GM12878 (cell line): ENCODE measurements at regions not wholly inside any gene's neighbourhood (a gene's known extent, or its start where the extent isn't known, plus 50 kb on each side); places are given as distances from the start of the nearest gene placed in this dataset.

Experiments used
- ATAC-seq: fragments of 200-7000 bp; cut with Tn5 transposase; 3 replicates; pipeline ENCODE4 v1.9.1; 2020; ENCODE audit warnings: mild to moderate bottlenecking, moderate library complexity
- BruUV-seq: library from RNA; stranded (reverse); fragments of 400-500 nt; replicated peaks from 2 replicates; lab custom pipeline; 2021; lab: Mats Ljungman, UMichigan
- CTCF ChIA-PET: fragments of 300-600 bp; sonication (Branson Sonifier 250); formaldehyde crosslinking; extraction: SDS; loops from one replicate; lab custom pipeline; 2021; ENCODE audit warnings: inconsistent platforms; lab: Yijun Ruan, JAX
- POLR2A ChIA-PET: fragments of 350-600 bp; formaldehyde crosslinking; extraction: SDS; loops from one replicate; lab custom pipeline; 2021; ENCODE audit warnings: inconsistent platforms; lab: Charles Lee
- RAD21 ChIA-PET: fragments of 300-600 bp; sonication (Branson Sonifier 250); formaldehyde crosslinking; loops from one replicate; lab custom pipeline; 2023; ENCODE audit warnings: antibody characterized with exemption; ENCODE audit not compliant: unreplicated experiment; lab: Charles Lee
- SMC1A ChIA-PET: fragments of 300-600 bp; sonication (Branson Sonifier 250); formaldehyde crosslinking; loops from one replicate; lab custom pipeline; 2023; ENCODE audit not compliant: unreplicated experiment, uncharacterized antibody; lab: Charles Lee
- DNase-seq: peaks from one replicate; pipeline ENCODE4 v3.0.0-alpha.2; 2011; ENCODE audit warnings: low read depth, low spot score
- FAIRE-seq: peaks from 3 replicates; lab custom pipeline; 2011; peaks lifted over from hg19 to GRCh38; lab: Jason Lieb, UNC
- H2AFZ ChIP-seq: 2 replicates; pipeline ENCODE4 v1.6.0; 2011; ENCODE audit warnings: low read depth, low read length, control low read depth; ENCODE audit not compliant: control insufficient read depth
- H3K27ac ChIP-seq: 2 replicates; pipeline ENCODE4 v1.5.1; 2011; ENCODE audit warnings: control low read depth; ENCODE audit not compliant: control insufficient read depth, insufficient read depth
- H3K27me3 ChIP-seq, 2 experiments: replicated peaks in 1 of 2; 2 replicates each; pipeline versions ENCODE4 v1.6.0 to v1.6.1; 2011; ENCODE audit warnings: low read length in 1 of 2; ENCODE audit not compliant: control insufficient read depth in 2 of 2, insufficient read depth in 2 of 2
- H3K36me3 ChIP-seq, 2 experiments: 2 replicates each; pipeline ENCODE4 v1.5.1; 2011; ENCODE audit warnings: low read length in 1 of 2; ENCODE audit not compliant: control insufficient read depth in 2 of 2, insufficient read depth in 2 of 2
- H3K4me1 ChIP-seq: 2 replicates; pipeline ENCODE4 v1.6.1; 2011; ENCODE audit warnings: mild to moderate bottlenecking, low read length, moderate library complexity, mixed read lengths; ENCODE audit not compliant: control insufficient read depth, insufficient read depth
- H3K4me2 ChIP-seq: 2 replicates; pipeline ENCODE4 v1.6.0; 2011; ENCODE audit warnings: control low read depth; ENCODE audit not compliant: control insufficient read depth, insufficient read depth
- H3K4me3 ChIP-seq: fragments of 200-600 bp; sonication (generic); 2 replicates; pipeline ENCODE4 v1.5.1; 2016
- H3K79me2 ChIP-seq: 2 replicates; pipeline ENCODE4 v1.6.0; 2011; ENCODE audit warnings: low read length; ENCODE audit not compliant: control insufficient read depth, insufficient read depth
- H3K9ac ChIP-seq: 2 replicates; pipeline ENCODE4 v1.8.0; 2011; ENCODE audit warnings: low read length, control low read depth, mixed read lengths; ENCODE audit not compliant: control insufficient read depth, insufficient read depth
- H3K9me3 ChIP-seq: replicated peaks from 3 replicates; pipeline ENCODE4 v1.5.1; 2011; ENCODE audit warnings: mild to moderate bottlenecking, low read length; ENCODE audit not compliant: control insufficient read depth, insufficient read depth
- H4K20me1 ChIP-seq: 2 replicates; pipeline ENCODE4 v1.6.0; 2011; ENCODE audit not compliant: control insufficient read depth, insufficient read depth
- BCL11A ChIP-seq: IDR thresholded peaks from 2 replicates; pipeline ENCODE4 v1.6.1; 2011; ENCODE audit warnings: low read depth, low read length
- CBX5 ChIP-seq: sonication (generic); IDR thresholded peaks from 2 replicates; pipeline ENCODE4 v1.6.1; 2016; ENCODE audit warnings: low read depth, moderate library complexity, mild to moderate bottlenecking, inconsistent platforms
- CHD1 ChIP-seq: IDR thresholded peaks from 2 replicates; pipeline ENCODE4 v1.6.1; 2012; ENCODE audit warnings: low read depth, low read length, improper control_type of control experiment
- HCFC1 ChIP-seq: fragments of 150-350 bp; IDR thresholded peaks from 2 replicates; pipeline ENCODE4 v1.6.1; 2014; ENCODE audit warnings: low read length
- IKZF2 ChIP-seq, 2 experiments: fragments of 450-650 bp; IDR thresholded peaks; 2 replicates each; pipeline ENCODE4 v1.6.1; 2017; ENCODE audit warnings: mild to moderate bottlenecking in 2 of 2, moderate library complexity in 2 of 2
- MAX ChIP-seq: IDR thresholded peaks from 2 replicates; pipeline ENCODE4 v1.6.1; 2012; ENCODE audit warnings: low read depth, low read length, improper control_type of control experiment
- NR2C1 ChIP-seq: fragments of 450-650 bp; IDR thresholded peaks from 2 replicates; pipeline ENCODE4 v1.6.1; 2017; ENCODE audit warnings: antibody characterized with exemption, mild to moderate bottlenecking, moderate library complexity
- RFX5 ChIP-seq: IDR thresholded peaks from 2 replicates; pipeline ENCODE4 v1.6.1; 2011; ENCODE audit warnings: low read depth, low read length, improper control_type of control experiment
- SMAD1 ChIP-seq: fragments of 450-650 bp; IDR thresholded peaks from 2 replicates; pipeline ENCODE4 v1.6.1; 2018; ENCODE audit warnings: mild to moderate bottlenecking, low read depth; ENCODE audit not compliant: partially characterized antibody
- SMARCA5 ChIP-seq: fragments of 450-650 bp; IDR thresholded peaks from 2 replicates; pipeline ENCODE4 v1.6.1; 2017; ENCODE audit warnings: mild to moderate bottlenecking
- SMC3 ChIP-seq: IDR thresholded peaks from 2 replicates; pipeline ENCODE4 v1.6.1; 2011; ENCODE audit warnings: low read length, improper control_type of control experiment, borderline replicate concordance
- SP1 ChIP-seq: IDR thresholded peaks from one replicate; pipeline ENCODE4 v1.6.1; 2011; ENCODE audit warnings: low read depth, low read length
- SRF ChIP-seq, 2 experiments: IDR thresholded peaks; 2 replicates each; pipeline ENCODE4 v1.6.1; 2011; ENCODE audit warnings: low read depth in 2 of 2, low read length in 2 of 2, mild to moderate bottlenecking in 1 of 2, moderate library complexity in 1 of 2
- TCF3 ChIP-seq: IDR thresholded peaks from 2 replicates; pipeline ENCODE4 v1.6.1; 2012; ENCODE audit warnings: low read depth, mild to moderate bottlenecking, low read length, borderline replicate concordance; ENCODE audit not compliant: insufficient read depth
- ZBED1 ChIP-seq: IDR thresholded peaks from 2 replicates; pipeline ENCODE4 v1.6.1; 2016; ENCODE audit warnings: borderline replicate concordance
- ZNF217 ChIP-seq: fragments of 450-650 bp; IDR thresholded peaks from 2 replicates; pipeline ENCODE4 v1.6.1; 2017; ENCODE audit warnings: antibody characterized with exemption, mild to moderate bottlenecking
- ZNF274 ChIP-seq: IDR thresholded peaks from one replicate; pipeline ENCODE4 v1.8.0; 2011; ENCODE audit not compliant: insufficient read length, insufficient read depth
- whole genome bisulfite sequencing: methylation state at CpG from one replicate; pipeline ENCODE4 v1.1.6; 2016; ENCODE audit warnings: low lambda C conversion rate; ENCODE audit not compliant: insufficient replicate concordance, insufficient coverage; ENCODE audit errors: missing lambda C conversion rate; 5-methylcytosine and 5-hydroxymethylcytosine counted together
- in situ Hi-C: fragments of 300-500 bp; cut with MboI; formaldehyde crosslinking; loops from 9 replicates; pipeline ENCODE4 v1.14.3; 2018; ENCODE audit warnings: mixed read lengths
- intact Hi-C: fragments of 100-400 bp; cut with micrococcal nuclease; formaldehyde crosslinking; loops from one replicate; pipeline ENCODE4 v1.14.2; 2022; ENCODE audit not compliant: unreplicated experiment
- TF ChIP-seq, protein P1 (sequence below): IDR thresholded peaks from 2 replicates; pipeline ENCODE4 v1.6.1; 2012; ENCODE audit warnings: mild to moderate bottlenecking, low read depth, low read length

DNA sequence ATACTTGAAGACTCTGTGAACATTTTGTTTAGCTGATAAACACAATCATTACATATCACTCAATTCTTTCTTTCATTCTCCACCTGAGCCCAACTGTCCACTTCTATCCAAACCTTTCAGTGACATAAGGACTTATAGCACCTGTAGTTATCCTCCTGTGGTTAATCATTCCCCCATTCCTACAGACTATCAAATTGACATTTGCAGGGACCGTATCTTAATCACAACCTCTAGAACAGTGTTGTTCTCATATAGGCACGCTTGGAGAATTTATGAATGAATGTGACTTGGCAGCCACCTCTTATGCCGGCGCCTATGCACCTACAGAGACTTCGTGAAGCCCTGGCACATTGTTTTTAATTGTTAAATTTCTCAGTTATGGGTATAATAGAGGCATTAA, 83.9 kb upstream of the CXADR start:
- TF ChIP-seq MAX (no peak), ZNF274 (no peak), BCL11A (no peak), SMAD1 (no peak), SMARCA5 (no peak), IKZF2 (IDR thresholded peaks at IDR 0.05) (no peak), SP1 (no peak), CHD1 (no peak), NR2C1 (no peak), SMC3 (no peak), SRF (IDR thresholded peaks at IDR 0.05; ENCODE audit: low read depth in 2 of 2, low read length in 2 of 2) (no peak), HCFC1 (no peak), RFX5 (no peak), CBX5 (no peak), TCF3 (no peak), ZBED1 (no peak), ZNF217 (no peak)
- TF ChIP-seq, protein P1, sequence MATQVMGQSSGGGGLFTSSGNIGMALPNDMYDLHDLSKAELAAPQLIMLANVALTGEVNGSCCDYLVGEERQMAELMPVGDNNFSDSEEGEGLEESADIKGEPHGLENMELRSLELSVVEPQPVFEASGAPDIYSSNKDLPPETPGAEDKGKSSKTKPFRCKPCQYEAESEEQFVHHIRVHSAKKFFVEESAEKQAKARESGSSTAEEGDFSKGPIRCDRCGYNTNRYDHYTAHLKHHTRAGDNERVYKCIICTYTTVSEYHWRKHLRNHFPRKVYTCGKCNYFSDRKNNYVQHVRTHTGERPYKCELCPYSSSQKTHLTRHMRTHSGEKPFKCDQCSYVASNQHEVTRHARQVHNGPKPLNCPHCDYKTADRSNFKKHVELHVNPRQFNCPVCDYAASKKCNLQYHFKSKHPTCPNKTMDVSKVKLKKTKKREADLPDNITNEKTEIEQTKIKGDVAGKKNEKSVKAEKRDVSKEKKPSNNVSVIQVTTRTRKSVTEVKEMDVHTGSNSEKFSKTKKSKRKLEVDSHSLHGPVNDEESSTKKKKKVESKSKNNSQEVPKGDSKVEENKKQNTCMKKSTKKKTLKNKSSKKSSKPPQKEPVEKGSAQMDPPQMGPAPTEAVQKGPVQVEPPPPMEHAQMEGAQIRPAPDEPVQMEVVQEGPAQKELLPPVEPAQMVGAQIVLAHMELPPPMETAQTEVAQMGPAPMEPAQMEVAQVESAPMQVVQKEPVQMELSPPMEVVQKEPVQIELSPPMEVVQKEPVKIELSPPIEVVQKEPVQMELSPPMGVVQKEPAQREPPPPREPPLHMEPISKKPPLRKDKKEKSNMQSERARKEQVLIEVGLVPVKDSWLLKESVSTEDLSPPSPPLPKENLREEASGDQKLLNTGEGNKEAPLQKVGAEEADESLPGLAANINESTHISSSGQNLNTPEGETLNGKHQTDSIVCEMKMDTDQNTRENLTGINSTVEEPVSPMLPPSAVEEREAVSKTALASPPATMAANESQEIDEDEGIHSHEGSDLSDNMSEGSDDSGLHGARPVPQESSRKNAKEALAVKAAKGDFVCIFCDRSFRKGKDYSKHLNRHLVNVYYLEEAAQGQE: no peak
- in situ Hi-C loops: no loop called here
- POLR2A ChIA-PET: no interaction called here
- Histone ChIP-seq H3K36me3 (no peaks in the 10 kb centered on the region), H2AFZ (no peak overlapping the region), H3K79me2 (no peaks in the 10 kb centered on the region), H4K20me1 (no peaks in the 10 kb centered on the region), H3K4me2 (0 out of 2 replicates have a peak overlapping the region, but pooled peaks have one; percentile 60), H3K27ac (no peak overlapping the region), H3K4me3 (no peak overlapping the region), H3K4me1 (peaks cover 11% of the 10 kb centered on the region), H3K9me3 (no peaks in the 10 kb centered on the region; the same call in 1 of the 3 replicates), H3K9ac (no peak overlapping the region), H3K27me3 (no peaks in the 10 kb centered on the region)
- RAD21 ChIA-PET: no interaction called here
- 91% methylated on average over 5 of the region's 5 CpGs for WGBS
- intact Hi-C loops: no loop called here
- DNase-seq (no peak), ATAC-seq (no peak), FAIRE-seq (no peak)
- CTCF ChIA-PET: no interaction called here
- no TSS peak for BruUV-seq
- SMC1A ChIA-PET: no interaction called here
